ENCODE measurements at regions not wholly inside any gene's neighbourhood (a gene's known extent, or its start where the extent isn't known, plus 50 kb on each side); places are given as distances from the start of the nearest gene placed in this dataset.
"Not testable (repeated sequence)": the region's sequence is repeated elsewhere in the genome, so short reads cannot be mapped to it uniquely, and the experiment has no call there.

DNA sequence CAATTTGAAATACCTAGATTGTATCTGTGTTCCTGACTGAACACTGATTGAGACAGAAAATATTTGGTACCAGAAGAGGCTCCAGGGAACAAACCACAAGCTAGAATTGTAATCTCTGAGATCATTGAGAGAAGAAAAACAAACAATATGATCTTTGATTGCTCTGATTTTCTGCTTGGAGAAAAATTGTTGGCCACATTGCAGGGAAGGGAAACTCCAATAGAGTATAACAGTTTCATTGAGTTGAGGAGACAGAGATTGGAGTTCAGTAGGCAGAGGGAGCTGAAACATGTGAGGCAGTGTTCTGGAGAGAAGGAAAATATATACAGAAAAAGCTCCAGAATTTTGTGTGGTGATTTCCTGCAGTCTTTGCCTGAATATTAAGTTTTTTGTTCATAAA is 158.2 kb downstream of the C4orf33 start:
- DNase-seq (ENCODE audit: low read depth): no peak

DNA sequence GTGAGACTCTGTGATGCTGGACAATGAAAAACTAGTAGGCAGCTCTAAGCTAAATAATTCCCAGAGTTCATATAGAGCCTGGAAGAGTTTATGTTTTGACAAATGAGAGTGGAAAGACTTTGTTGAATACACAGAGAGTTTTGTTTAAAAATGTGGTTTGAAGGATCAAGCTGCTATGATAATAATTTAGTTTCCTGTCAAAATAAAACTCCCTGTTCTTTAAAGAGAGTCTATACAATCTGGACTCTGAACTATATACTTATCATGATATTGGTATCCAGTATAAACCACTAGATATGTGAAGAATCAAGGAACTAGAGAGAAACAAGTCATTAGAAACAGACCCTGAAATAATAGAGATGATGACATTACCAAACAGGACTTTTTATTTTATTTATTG is 158.6 kb downstream of the C4orf33 start:
- no peak for DNase-seq (ENCODE audit: low read depth)

- no peak for DNase-seq (ENCODE audit: low read depth)
Measured at GRCh38 chr4:129261584-129261983, 165.6 kb downstream of the C4orf33 start.

DNA sequence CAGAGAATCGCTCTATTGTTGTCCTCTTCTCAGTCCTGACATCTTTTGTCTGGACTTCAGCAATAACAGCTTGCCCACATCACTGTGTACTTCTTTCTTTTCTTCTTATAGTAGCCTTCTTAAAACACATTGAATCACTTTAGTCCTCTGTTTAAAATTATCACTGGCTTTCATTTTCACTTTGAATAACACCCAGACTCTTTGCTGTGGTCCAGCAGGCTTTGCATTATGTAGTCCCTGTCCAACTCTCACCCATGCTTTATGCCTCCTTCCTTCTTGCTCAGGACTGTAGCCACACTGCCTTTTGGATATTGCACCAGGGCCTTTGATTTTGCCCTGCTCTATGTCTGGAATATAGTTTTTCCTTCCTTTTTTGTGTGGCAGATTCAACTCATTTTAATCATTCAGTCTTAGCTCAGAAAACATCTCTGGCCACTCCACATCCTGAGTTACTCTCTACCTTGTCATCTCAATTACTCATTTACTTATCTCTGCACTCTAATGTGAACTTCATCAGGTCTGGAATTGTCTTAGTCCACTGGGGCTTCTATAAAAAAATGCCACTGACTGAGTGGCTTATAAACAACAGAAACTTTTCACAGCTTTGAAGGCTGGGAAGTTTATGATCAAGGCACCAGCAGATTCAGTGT is 168.2 kb downstream of the C4orf33 start:
- DNase-seq (ENCODE audit: low read depth): no peak

- DNase-seq (ENCODE audit: low read depth): no peak
Measured at GRCh38 chr4:129278868-129279267, 182.9 kb downstream of the C4orf33 start.

DNA sequence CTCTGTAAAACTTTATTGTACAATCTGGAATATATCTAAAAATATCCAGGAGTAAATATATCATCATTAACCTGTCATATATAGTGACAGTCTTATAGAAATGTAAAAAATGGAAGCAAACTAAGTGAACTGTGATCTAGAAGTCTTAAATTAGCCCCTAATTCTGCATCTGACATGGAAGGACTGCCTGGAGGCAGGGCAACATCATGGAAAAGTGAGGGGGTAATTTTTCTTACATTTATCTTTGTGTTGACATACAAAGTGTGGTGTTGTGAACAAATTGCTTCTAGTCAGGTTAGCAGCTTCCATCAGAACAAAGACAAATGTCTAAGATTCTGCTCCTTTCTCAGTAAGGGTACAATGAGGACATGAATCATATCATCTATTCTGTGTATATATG is 186.3 kb downstream of the C4orf33 start:
- no peak for DNase-seq (ENCODE audit: low read depth)

GRCh38 chr4:129292194-129292593 is 196.2 kb downstream of the C4orf33 start:
- not testable (repeated sequence) for DNase-seq (ENCODE audit: low read depth)

DNA sequence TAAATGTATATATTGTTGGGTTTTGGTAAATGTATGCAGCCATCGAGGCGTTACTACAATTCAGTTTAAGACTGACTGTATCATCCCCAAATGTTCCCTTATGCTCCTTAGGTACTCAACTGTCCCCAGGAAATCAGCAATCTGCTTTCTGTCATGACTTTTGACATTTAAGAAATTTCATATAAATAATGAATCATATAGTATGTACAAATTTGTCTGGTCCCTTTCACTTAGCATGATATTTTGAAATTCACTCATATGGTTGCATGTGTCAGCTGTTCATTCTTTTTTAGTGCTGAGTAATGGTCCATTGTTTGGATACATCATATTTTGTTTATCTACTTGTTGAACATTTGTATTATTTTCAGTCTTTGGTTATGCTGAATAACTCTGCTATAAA is 218.8 kb downstream of the C4orf33 start:
- DNase-seq (ENCODE audit: low read depth): no peak

- no peak for DNase-seq (ENCODE audit: low read depth)
Measured at GRCh38 chr4:129322920-129323319, 227.0 kb downstream of the C4orf33 start.

DNA sequence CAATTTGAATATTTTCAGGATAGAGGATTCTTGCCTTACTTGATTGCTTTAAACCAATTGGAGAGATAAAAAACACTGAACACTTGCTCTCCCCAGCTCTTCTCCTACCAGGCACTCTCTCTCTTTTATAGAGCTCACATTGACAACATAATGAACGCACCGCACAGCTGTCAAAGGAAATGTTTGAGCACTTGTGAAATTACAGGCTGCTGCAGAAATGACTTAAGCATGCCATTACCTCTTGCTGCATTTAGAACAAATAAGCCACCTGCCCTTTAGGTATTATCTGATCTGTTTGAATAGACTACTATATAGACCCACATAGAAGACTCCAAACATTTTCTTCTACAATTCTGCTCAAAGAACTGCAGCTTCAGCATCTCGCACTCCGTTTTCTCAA is 227.7 kb downstream of the C4orf33 start:
- DNase-seq (ENCODE audit: low read depth): no peak

- DNase-seq (ENCODE audit: low read depth): peak; percentile 12
Measured at GRCh38 chr4:129326571-129327460, 230.9 kb downstream of the C4orf33 start.

DNA sequence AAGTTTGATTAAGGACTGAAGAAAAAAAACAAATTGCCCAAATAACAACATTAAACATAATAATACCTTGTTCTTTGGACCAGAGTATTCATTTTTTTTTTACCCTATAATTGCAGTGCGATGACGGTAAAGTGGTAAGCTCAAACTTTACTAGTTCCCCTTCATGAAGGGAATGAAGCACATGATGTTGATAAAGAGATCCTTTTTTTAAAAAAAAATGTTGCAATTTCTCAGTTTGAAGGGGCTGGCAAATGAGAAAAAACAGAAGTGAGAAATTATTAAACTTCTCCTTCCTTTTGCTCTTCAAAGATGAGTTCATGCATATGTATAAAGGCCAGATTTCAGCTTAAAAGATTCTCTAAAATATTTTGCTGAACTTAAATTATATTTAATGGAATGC is 231.7 kb downstream of the C4orf33 start:
- no peak for DNase-seq (ENCODE audit: low read depth)

DNA sequence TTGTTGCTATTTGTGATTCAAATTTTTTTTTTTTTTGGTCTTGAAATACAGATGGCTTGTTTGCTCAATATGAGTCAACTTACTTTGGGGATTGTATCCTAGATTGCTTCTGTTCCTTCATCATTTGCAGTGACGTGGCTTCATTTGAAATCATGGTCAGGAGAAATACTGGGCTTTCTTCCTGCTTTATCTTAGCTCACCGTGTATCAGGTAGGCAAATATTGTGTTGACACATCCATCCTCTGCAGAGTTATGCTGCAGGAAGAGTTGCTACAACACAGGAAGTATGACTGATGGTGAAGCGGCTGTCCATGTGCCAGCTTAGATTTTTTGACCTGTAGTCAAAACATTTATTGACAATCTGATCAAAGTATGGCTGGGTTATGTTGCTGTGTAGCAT is 232.2 kb downstream of the C4orf33 start:
- no peak for DNase-seq (ENCODE audit: low read depth)

DNA sequence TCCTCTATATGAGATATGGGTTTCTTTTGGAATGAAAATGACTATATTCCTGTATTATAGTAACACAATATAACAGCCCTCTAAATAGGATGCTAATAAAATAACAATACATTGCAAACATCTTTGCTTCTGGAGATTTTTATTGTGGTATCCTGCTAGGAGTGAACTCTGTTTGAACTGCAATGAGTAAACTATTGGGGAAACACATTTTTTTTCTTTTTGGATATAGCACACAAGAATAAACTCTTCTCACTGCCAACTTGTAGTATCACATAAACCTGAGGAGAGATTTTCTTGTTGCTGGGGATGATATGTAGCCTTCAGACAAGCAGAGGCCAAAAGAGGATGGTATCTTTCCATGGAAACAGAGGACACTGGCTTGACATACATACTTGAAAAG is 238.2 kb downstream of the C4orf33 start:
- no peak for DNase-seq (ENCODE audit: low read depth)

- DNase-seq (ENCODE audit: low read depth): no peak
Measured at GRCh38 chr4:129335276-129335675, 239.3 kb downstream of the C4orf33 start.

DNA sequence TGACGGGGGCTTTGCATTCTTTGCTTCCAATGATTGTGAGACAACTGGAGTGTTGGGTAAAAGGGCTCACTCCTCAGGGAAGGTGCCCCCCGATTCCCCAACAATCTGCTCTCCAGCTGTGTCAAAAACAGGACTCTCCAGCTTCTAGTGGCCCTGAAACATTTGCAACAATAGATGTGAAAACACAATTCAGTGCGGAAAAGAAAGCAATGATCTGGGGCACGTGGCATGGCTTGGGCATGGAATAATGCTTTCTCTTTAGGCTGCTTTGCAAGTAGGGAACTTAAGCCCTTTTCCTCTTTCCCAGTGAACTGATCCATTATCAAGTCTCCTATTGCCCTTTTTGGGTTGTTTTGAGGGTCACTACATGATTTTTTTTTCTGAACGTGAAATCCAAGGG is 239.9 kb downstream of the C4orf33 start:
- DNase-seq (ENCODE audit: low read depth): no peak

DNA sequence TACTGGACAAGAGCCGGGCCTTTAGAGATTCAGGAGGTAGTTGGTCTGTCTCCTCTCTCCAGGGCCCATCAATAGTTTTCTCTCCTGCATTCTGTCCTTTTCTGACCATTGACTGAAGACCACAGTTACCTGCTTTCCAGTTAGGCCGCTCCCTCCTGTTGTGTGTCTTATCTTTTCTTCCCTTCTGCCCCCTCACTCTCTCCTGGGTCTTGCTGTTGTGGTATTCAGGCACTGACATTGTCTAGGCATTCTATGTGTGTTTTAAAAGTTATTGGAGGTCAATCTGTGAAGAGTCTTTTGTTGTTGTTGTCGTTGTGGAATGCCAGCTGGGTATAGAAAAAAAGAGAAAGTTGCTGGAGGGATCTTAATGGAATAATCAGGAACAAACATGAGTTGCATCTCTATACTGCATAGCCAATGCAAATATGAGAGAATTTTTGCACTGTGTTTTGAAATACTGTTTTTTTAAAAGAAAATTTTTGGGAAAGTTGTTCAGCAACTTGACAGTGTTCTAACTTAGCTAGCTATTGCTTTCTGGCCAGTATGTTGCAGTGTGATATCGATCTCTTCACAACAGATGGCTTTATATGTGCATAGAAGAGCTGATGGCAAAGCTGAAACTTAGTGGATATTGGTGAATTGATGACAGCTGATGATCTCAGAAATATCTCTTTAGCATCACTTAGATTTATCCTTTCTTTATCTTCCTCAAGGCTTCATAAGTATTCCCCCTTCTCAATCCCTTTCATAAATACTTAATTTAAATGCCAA is 240.7 kb downstream of the C4orf33 start:
- DNase-seq (ENCODE audit: low read depth): no peak

DNA sequence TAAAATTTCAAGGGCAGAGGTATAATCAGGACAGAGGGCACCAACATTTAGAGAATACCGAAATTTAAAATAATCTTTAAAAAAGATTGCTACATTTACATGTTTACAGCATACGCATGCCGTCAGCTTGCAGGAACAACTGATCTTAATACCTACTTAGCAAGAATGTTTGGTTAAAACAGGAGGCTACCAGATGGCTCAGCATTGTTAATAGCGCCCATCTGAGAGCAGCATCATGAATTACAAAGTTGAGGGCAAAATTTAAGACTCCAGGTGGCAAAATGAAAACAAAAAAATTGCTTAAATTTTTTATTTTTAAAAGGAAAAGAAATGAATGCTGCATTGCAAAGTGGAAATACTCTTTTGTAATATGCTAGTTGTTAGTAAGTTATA is 241.3 kb downstream of the C4orf33 start:
- DNase-seq (ENCODE audit: low read depth): no peak

- DNase-seq (ENCODE audit: low read depth): peak; percentile 86
Measured at GRCh38 chr4:129342819-129343408, 247.0 kb downstream of the C4orf33 start.

DNA sequence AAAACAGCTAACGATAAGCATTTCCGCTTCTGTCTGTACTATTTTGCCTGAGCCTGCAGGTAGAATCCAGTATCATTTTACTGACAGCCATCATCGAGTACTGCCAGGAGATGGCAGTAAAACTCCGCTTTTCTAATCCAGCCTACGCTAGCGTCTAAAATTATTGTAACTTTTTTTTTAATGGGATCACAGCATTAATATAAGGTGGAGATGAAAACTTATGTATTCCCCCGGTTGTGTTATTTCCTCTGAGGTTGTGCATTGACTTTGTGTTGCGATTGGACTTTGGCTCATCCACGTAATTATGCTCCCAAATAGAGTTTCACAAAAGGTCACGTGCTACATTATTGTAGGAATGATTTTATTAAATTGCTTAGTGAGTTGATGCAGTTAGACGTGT is 248.1 kb downstream of the C4orf33 start:
- DNase-seq (ENCODE audit: low read depth): no peak

DNA sequence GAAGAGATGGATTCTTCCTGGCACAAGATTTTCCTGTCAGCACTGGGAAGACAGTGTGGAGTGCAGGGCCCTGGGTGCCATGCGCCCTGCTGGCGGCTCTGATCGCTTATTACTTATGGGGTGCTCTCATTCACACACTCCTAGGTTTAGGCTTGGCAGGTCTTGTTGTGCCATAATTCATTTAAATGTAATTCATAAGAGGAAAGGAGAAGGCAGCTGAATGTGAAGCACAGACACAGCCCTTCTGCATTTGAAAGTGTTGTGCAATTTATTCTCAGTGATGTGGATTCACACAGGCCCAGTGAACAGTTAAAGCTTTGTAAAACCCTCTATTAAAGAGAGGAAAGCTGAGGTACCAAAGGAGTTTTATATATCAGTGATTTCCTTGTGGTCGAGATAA is 249.7 kb downstream of the C4orf33 start:
- DNase-seq (ENCODE audit: low read depth): no peak

DNA sequence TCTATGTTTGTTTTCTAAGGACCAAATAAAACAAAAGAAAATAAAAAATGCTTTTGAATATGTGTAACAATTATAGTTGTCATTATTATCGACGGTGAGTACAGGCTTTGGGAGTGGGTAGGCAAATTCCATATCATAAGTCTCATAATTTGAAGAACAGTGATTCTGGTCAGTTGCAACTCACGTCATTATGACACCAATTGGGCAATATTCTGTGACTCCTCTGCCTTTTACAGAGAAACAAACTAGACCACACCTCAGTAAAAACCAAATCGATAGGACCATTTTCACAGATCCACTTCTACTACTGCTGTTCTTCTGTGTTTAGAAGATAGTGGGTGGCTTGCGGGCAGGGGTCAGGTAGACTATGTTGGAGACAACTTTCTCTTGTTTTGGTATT is 250.1 kb downstream of the C4orf33 start:
- no peak for DNase-seq (ENCODE audit: low read depth)

DNA sequence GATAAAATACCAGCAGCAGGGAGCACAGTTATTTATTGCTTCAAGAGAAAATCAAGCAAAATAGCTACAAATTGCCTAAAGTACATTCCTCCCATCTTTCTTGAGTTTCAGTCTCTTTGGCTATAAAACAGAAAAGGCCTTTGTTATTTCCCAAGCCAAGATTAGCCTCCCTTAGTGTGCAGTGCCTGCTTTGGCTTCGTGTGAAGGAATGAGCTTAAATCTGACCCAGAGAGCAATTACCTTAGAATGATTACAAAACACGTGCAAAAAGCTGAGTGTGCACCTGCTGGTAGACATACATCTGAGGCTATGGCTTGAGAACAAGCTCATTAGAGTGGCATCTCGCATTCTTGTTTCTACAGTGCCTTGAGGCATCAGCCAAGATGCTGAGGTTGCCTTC is 250.8 kb downstream of the C4orf33 start:
- no peak for DNase-seq (ENCODE audit: low read depth)

Data from stromal cell of bone marrow (primary cell).